ENCODE measurements at regions not wholly inside any gene's neighbourhood (a gene's known extent, or its start where the extent isn't known, plus 50 kb on each side); places are given as distances from the start of the nearest gene placed in this dataset.

- no peaks in the 10 kb centered on the region for H4K20me1 ChIP-seq (ENCODE audit: insufficient read depth, low read length)
- H3K27me3 ChIP-seq (ENCODE audit: low read depth, low read length), result no peaks in the 10 kb centered on the region
- H3K4me1 ChIP-seq (ENCODE audit: low read length), result no peaks in the 10 kb centered on the region; the same call in 1 of the 2 replicates
- TF ChIP-seq EZH2phosphoT487 (IDR thresholded peaks at IDR 0.05; ENCODE audit: low read depth), result no peak
- TF ChIP-seq CTCF (IDR thresholded peaks at IDR 0.05; ENCODE audit: low read depth, low read length), result no peak
- H3K36me3 ChIP-seq (replicated peaks; ENCODE audit: low read depth, low read length), result no peaks in the 10 kb centered on the region
- H3K4me3 ChIP-seq (ENCODE audit: low read length), result no peak overlapping the region
- no peak overlapping the region for H3K4me2 ChIP-seq (ENCODE audit: low read length)
- no peak overlapping the region for H2AFZ ChIP-seq (ENCODE audit: low read depth, low read length)
- no peak overlapping the region for H3K9ac ChIP-seq (ENCODE audit: low read length)
- no peaks in the 10 kb centered on the region for H3K9me3 ChIP-seq (ENCODE audit: insufficient read depth, low read length)
- H3K27ac ChIP-seq (ENCODE audit: low read length), result no peak overlapping the region
- H3K79me2 ChIP-seq (ENCODE audit: low read length), result no peaks in the 10 kb centered on the region
Measured at GRCh38 chr6:91860541-91861335, 1273.9 kb upstream of the MAP3K7 start.

- H3K9me3 ChIP-seq (ENCODE audit: insufficient read depth, low read length), result no peaks in the 10 kb centered on the region
- H3K27ac ChIP-seq (ENCODE audit: low read length), result no peak overlapping the region
- TF ChIP-seq CTCF (IDR thresholded peaks at IDR 0.05; ENCODE audit: low read depth, low read length) (no peak), EZH2phosphoT487 (IDR thresholded peaks at IDR 0.05; ENCODE audit: low read depth) (no peak)
- H2AFZ ChIP-seq (ENCODE audit: low read depth, low read length), result no peak overlapping the region
- H3K4me2 ChIP-seq (ENCODE audit: low read length), result no peak overlapping the region
- no peaks in the 10 kb centered on the region for H3K36me3 ChIP-seq (replicated peaks; ENCODE audit: low read depth, low read length)
- H3K4me3 ChIP-seq (ENCODE audit: low read length), result no peak overlapping the region
- no peak overlapping the region for H3K9ac ChIP-seq (ENCODE audit: low read length)
- peaks cover 8% of the 10 kb centered on the region for H3K4me1 ChIP-seq (ENCODE audit: low read length)
- no peaks in the 10 kb centered on the region for H4K20me1 ChIP-seq (ENCODE audit: insufficient read depth, low read length)
- H3K79me2 ChIP-seq (ENCODE audit: low read length), result no peaks in the 10 kb centered on the region
- H3K27me3 ChIP-seq (ENCODE audit: low read depth, low read length), result no peaks in the 10 kb centered on the region
Measured at GRCh38 chr6:91852252-91852651, 1265.4 kb upstream of the MAP3K7 start.

- H3K27me3 ChIP-seq (ENCODE audit: low read depth, low read length), result no peaks in the 10 kb centered on the region
- no peaks in the 10 kb centered on the region for H3K36me3 ChIP-seq (replicated peaks; ENCODE audit: low read depth, low read length)
- H3K9ac ChIP-seq (ENCODE audit: low read length), result no peak overlapping the region
- no peak overlapping the region for H3K27ac ChIP-seq (ENCODE audit: low read length)
- no peaks in the 10 kb centered on the region for H3K4me1 ChIP-seq (ENCODE audit: low read length)
- no peaks in the 10 kb centered on the region for H3K9me3 ChIP-seq (ENCODE audit: insufficient read depth, low read length)
- no peak overlapping the region for H3K4me3 ChIP-seq (ENCODE audit: low read length)
- H2AFZ ChIP-seq (ENCODE audit: low read depth, low read length), result no peak overlapping the region
- no peaks in the 10 kb centered on the region for H3K79me2 ChIP-seq (ENCODE audit: low read length)
- H4K20me1 ChIP-seq (ENCODE audit: insufficient read depth, low read length), result no peaks in the 10 kb centered on the region
- no peak overlapping the region for H3K4me2 ChIP-seq (ENCODE audit: low read length)
- TF ChIP-seq CTCF (IDR thresholded peaks at IDR 0.05; ENCODE audit: low read depth, low read length), result no peak
- TF ChIP-seq EZH2phosphoT487 (IDR thresholded peaks at IDR 0.05; ENCODE audit: low read depth), result no peak
Measured at GRCh38 chr6:91834813-91835212, 1247.9 kb upstream of the MAP3K7 start.

DNA sequence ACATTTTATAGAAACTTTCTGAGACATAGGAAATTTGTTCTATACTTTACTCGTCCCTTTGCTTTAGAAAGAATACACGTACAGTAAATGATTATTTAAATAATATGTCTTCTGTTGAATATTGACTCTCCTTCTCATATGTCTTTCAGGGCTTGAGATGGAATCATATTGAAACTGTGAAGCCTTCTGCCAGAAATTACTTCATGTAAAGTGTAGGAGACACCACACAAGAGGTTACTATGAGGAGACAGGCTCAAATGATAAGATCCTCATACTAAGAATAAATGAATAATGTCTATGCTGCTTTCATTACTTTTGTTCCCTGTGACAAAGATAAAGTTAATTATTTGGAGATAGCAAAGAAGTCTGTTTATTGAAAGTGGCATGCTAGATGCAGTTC, 1240.3 kb upstream of the MAP3K7 start:
- Histone ChIP-seq H3K4me2 (ENCODE audit: low read length) (peak overlapping the region; percentile 38), H2AFZ (ENCODE audit: low read depth, low read length) (no peak overlapping the region), H3K27me3 (ENCODE audit: low read depth, low read length) (no peaks in the 10 kb centered on the region), H3K9me3 (ENCODE audit: insufficient read depth, low read length) (no peaks in the 10 kb centered on the region), H3K27ac (ENCODE audit: low read length) (no peak overlapping the region), H3K4me3 (ENCODE audit: low read length) (no peak overlapping the region), H3K36me3 (replicated peaks; ENCODE audit: low read depth, low read length) (no peaks in the 10 kb centered on the region), H4K20me1 (ENCODE audit: insufficient read depth, low read length) (no peaks in the 10 kb centered on the region), H3K79me2 (ENCODE audit: low read length) (no peaks in the 10 kb centered on the region), H3K4me1 (ENCODE audit: low read length) (peaks cover 18% of the 10 kb centered on the region), H3K9ac (ENCODE audit: low read length) (no peak overlapping the region)
- no peak for TF ChIP-seq EZH2phosphoT487 (IDR thresholded peaks at IDR 0.05; ENCODE audit: low read depth)
- TF ChIP-seq CTCF (IDR thresholded peaks at IDR 0.05; ENCODE audit: low read depth, low read length), result no peak

Data from OCI-LY3 (cell line).